ENCODE measurements at regions not wholly inside any gene's neighbourhood (a gene's known extent, or its start where the extent isn't known, plus 50 kb on each side); places are given as distances from the start of the nearest gene placed in this dataset.
"Not testable (repeated sequence)": the region's sequence is repeated elsewhere in the genome, so short reads cannot be mapped to it uniquely, and the experiment has no call there.

DNA sequence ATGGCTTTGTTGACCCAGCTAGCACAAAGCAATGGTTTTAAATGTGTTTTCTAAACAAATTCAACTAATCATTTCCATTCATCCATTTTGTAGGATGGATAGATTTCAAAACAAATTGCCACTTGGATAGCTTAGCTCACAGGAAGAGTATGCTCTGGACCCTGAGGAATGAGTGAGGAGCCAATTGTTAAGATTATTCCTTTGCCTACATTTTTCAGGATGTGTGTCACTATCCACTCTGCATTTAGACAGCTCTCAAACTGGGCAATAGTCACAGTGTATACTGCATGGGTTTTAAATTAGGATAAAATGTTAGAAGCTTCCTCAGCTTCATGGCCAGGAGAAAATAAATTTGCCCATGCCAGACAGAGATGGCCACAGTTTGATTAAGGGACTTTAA, 605.6 kb upstream of the TEX47 start:
- no peak for DNase-seq

DNA sequence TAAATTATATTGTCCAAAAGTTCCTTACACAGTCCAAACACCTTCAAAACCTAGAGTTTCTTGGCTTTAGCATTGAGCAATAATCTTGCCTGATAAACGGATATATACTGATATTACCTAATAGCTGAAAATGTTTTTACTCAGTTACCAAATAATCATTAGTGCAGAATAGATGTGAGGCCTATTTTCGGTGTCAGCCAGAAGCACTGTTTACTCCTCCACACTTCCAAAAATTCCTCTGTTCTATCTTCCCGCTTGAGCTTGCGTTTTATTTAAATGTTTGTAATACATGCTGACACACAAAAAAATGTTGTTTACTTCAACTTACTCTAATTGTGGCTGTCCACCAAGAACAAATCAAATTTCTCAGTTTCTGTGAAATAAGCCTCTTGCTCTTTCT, 606.2 kb upstream of the TEX47 start:
- DNase-seq, result no peak

DNA sequence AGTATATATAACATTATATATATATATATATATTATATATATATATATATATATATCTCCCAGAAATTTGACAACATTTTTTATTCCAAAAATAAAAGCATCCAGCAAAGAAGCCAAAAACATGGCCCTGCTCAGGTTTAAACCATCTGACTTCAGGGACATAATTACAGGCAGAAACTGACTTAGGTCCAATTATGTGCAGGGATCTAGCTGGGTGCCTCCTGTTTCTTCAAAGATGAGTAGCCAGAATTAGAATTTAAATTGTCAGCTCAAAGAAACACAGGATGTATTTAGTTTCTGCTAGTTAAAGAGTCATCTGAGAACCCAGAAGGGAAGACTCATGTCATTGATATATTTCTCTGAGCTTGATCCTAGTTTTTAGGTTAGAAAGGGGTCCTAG, 656.4 kb upstream of the TEX47 start:
- DNase-seq, result no peak

DNA sequence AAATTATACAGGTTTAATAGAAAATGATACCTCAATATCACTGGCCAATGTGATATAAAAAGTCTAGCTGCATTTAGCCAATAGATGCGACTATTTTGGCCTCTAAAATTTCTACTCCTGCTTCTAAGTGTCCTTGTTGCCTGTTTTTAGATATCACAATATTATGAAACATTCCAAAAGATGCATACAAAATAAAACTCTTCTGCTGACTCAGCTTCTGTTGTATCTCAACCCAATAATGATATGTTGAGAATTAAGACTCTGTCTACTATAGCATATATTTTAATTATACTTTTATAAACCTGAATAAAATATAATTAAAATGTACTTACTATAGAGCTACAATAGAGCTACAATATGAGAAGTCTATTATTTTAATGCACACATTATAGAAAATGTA, 661.0 kb upstream of the TEX47 start:
- no peak for DNase-seq

DNA sequence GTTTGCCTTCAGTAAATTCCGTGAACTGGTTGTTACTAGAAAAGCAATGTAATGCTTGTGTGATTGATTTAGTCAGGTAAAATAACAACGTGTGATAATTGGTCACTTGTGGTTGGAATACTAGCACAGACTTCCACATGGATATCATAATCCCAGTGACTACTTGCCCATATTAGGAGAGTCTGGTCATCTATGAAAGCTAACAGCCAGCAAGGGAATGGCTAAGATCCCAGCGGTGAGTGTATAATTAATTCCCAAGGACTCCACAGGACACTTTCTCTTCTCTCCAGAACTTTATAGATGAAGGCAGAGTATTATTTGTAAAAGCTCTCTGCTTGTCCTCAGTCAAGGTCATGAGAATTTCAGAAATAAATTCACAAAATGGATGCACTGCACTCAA, 662.6 kb upstream of the TEX47 start:
- no peak for DNase-seq

DNA sequence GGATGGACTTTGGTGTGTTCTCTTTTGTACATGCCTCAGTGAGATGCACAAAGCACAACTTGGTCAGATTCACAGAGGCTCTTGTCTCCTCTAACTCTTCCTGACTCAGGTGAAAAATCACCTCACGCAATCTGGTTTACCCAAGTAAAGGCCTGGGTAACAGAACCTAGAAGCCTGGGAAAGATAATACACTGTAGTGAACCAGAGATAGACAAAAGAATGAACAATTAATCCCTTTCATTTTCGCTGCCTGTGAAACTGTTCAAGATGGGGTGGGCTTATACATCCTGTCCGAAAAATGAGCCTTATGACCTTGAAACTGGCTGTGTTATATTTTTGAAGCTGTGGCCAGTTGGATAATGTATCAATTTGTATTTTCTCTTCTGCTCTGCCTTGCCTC, 678.9 kb upstream of the TEX47 start:
- no peak for DNase-seq

DNA sequence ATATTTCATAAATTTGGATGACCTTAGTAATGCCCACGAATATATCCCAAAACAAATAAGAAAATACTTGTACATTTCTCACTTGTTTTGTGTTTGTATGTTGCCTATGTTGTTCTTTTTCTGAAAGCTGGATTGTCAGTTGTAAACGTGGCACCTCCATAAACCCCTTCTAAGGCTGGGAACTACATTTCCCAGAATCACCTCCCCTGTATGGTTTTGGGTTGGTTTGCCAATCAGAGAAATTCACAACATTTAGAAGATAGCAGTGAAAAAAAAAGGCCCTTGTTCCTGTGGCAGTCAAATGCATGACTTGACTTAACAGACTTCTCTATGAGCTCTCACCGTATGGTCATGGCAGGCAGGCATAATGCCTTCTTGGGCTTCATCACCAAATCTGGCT, 676.3 kb upstream of the STEAP1 start:
- DNase-seq, result no peak

DNA sequence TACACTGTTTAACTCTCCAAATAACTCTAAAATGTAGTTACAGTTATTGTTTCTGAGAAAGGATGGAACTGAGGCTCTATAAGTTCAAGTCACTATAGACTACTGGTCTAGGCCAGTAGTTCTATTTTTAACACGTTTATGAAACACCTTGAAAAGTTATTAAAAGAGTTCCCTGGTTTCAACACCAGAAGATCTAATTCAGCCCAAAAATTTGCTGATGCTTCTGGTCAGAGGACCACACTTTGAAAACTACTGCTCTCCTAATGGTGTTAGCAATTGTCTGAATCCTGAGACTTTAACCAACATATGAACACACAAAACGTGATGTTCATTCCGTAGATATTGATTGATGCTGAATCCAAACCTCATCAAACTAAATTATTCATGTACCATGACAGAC, 658.6 kb upstream of the STEAP1 start:
- no peak for DNase-seq

DNA sequence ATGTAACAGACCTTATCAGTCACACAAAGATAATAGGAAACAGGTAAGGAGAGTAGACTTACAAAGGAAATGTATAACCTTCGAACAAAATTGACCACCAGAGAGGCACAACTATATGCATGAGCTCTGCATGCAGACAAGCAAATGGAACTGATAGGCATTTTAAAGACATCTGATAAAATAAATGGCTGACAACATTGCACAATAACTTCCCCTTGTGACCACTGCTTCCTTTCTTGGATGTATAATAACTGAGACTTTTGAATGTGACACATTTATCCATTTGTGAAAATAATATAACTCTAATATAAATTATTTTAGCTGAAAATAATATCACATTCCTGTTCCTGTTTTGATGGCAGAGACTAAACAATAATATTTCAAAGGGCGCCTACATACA, 654.2 kb upstream of the STEAP1 start:
- no peak for DNase-seq

DNA sequence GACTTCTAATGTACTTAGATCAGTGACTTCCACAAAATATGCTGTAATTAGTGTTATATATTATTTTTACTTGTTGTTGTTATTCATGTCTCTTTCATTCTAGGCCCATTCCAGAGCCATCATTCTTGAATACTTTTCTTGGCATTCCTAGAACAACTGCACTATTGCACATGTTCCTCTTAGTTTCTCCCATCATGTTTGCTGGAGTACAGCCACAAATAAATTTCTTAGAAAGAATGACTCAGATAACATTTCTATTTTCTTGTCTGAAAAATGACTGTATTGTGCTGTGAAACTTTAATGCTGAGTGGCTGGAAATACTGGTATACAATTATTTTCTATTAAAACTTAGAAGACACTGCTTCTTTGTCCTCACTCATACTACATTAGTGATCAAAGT, 651.0 kb upstream of the STEAP1 start:
- DNase-seq, result no peak

DNA sequence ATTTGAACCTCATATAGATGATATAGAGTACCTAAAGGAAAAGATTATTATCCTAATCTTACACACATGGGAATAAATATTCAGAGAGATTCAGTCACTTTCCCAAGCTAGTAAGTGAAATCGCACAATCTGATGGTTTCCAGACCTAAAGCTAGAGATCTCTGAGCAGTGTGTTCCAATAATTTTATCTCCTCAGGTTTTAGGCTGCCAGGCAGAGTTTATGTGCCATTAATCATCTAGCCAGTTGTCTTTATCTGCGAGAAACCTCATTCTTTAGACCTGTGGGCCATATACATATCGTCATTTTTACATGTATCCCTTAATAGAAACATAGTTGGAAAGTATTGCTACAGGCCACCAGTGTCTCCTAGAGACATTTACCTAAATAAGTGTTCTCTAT, 647.2 kb upstream of the STEAP1 start:
- DNase-seq, result no peak

DNA sequence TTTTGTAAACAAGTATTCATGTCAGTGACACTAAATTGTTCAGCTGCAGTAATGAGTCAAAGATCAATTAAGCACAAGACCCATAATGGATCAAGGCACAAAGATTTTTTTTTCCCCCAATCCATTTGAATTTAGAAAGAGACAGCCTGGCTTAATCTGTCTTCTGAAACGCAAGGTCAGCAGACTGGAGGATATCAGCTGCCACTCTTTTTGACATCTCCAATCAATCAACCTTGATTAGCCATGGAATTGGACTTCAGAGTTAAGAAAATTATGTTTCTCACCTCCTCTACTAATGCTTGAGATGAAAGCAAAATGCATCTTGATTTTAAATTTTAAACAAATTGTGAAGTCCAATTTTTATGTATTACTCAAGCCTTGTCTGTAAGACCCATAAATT, 642.4 kb upstream of the STEAP1 start:
- no peak for DNase-seq

DNA sequence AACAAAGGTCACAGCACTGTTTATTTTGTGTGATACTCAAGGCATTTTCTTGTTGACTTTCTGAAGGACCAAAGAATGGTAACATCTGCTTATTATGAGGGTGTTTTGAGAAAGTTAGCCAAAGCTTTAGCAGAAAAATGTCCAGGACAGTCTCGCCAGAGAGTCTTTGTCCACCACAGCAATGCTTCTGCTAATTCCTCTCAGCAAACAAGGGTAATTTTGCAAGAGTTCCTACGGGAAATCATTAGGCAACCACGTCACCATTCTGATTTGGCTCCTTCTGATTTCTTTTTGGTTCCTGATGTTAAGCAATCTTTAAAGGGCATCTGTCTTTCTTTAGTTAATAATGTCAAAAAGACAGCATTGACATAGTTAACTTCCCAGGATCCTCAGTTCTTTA, 639.3 kb upstream of the STEAP1 start:
- DNase-seq, result no peak

DNA sequence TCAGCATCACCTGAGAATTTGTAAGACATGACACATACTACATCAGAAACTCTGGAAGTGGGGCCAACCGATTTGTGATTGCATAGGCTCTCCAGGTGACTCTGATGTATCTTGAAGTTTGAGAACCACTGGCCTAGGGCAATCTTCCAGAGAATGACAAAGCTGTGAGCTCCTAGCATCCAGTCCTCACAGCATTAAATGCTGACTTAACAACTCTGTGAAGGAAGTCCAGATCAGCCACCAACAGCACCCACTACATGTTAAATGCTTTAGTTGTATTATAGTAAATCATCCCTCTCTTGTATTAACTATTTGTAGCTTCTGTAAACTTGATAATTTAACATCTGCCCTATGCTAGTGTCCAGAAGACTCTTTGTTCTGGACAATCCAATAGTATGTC, 636.5 kb upstream of the STEAP1 start:
- DNase-seq, result no peak

DNA sequence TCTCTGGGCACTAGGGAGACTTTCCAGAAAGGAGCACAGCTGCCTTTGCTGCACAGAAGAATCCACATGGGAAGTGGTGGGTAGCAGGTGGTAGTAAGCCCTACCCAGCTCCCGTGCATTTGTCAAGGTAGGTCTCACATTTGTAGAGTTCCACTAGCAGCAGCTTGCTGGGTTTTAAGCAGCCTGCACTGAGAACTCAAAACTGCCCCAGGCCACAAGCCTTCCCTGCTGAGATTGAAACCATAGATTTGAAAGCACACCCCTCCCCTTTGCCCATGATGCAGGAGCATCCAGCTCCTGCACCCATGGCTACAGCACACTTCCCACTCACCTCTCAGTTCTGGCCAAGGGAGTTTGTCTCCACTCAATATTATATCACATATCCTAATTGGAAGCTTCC, 604.5 kb upstream of the STEAP1 start:
- DNase-seq, result no peak

DNA sequence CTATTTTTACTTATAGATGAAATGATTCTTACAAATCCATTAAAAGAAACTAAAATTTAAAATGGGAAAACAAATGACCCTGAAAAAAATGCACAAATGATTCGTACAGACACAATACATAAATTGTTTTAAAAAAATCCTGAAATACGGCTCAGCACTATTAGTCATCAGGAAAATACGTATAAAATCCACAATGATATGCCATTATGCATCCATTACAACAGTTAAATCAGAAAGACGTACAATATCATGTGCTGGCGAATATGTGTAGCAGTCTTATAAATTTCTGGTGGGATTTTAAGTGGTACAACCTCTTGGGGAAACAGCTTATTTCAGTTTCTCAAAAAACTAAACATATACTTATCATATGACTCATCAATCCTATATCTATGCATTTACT, 600.1 kb upstream of the STEAP1 start:
- no peak for DNase-seq

DNA sequence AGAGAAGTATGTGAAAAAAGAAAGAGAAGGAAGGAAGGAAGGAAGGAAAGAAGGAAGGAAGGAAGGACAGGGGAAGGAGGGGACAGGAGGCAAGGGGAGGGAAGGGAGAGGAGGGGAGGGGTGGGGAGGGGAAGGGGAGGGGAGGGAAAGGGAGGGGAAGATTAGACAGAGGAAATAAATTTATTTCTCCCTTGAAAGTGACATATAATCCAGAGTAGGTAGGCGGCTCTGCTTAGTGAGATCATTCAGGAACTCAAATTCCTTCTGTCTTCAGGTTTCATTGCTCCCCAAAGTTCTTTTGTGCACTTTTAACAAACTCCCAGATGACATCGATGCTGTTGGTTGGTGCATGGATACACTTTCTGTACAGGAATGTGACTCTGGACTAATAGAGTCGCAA, 594.7 kb upstream of the STEAP1 start:
- no peak for DNase-seq

DNA sequence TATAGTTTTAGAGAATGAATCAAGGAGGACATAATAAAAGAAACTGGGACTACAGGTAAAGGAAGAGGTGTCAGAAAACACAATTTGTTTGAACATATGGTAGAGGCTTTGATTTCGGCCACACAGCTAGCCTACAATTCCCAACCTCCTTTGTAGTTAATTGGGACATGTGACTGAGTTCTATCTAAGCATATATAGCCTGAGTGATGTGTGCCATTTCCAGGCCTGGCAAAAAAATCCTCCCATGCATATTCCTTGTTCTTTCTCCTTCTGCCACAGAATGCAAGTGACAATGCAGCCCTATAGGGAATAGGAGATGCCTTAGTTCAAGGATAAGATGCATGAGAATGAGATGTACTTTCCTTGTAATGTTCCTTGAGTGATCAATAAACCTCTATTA, 590.7 kb upstream of the STEAP1 start:
- no peak for DNase-seq

DNA sequence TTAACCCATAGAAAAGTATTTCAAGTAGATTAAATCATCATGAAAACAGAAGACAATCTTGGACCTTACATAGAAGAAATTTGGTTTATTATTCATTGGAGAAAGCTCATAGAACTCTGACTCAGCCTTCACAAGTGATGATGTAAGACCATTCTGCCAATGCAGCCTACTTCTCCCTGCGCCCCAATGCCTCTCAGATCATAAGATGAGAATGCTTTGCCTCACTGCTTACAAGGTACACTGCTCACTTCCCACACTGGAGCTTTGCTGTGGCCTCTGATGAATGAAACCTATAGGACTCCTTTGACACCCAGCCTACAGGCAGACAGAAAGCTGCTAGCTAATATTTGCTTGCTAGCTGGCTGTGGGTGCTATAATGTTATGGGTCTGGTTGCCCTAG, 569.4 kb upstream of the STEAP1 start:
- DNase-seq, result no peak

DNA sequence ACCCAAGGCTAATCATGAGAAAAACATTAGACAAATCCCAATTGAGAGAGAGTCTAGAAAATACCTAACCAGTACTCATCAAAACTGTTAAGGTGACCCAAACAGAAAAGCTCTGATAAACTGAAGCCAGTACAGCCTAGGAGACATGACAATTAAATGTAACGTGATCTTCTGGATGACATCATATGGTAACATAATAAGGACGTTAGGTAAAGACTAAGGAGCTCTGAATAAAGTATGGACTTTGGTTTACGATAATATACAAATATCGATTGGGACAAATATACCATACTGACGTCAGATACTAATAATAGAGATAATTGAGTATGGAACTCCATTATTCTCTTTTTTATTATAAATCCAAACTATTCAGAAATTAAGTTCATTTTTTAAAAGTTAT, 561.1 kb upstream of the STEAP1 start:
- DNase-seq, result no peak

DNA sequence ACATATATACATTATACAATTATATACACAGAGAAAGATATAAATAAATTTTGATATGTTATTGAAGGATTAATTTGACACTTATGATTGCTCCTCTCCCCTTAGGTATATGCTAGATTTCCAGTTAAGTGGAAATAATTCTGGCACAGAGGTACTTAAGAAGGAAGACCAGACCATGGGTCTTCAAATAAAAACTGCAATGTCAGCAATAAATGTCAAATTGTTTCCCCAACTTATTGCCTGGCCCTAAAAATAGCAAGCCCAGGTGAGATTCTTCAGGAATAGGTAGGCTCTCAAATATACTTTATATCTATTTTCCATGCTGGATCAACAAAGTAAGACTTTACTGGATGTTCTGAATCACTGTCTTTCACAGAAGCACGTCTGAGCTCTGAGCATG, 551.3 kb upstream of the STEAP1 start:
- DNase-seq, result no peak

DNA sequence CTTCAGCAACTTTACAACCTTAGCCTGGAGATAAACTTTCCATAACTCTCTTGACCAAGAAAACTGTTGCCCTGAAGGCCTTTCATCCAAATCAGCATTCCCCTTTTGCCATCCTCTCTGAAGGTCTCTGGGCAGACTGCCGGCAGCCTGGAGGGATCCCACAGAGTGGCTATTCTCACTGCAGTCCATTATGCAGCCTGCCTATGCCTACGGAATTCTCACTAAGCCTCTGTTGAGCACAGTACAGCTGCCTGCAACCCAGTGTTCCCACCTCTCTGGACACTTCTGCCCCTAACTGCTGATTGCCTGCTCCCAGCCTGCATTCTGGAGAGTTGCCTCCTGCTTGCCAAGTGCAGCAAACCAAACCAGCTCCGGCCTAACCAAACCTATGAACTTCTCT, 548.9 kb upstream of the STEAP1 start:
- no peak for DNase-seq

DNA sequence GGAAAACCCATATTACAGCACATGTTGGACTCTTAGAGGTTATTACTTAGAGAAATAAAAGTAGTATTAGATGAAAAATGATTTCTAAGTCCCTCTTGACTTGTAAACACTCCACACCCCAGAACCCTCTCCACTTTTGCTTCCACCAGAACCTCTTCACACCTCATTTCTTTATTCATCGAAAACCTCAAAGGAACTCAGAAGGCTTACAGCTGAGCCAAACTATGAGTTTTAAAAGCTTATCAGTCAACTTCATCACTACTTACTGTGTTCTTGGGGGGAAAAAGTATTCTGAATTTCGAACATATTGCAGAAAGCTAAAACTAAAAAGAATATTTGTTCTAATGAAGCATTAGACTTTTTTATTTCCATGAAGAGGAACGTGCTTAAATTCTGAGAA, 547.8 kb upstream of the STEAP1 start:
- no peak for DNase-seq

DNA sequence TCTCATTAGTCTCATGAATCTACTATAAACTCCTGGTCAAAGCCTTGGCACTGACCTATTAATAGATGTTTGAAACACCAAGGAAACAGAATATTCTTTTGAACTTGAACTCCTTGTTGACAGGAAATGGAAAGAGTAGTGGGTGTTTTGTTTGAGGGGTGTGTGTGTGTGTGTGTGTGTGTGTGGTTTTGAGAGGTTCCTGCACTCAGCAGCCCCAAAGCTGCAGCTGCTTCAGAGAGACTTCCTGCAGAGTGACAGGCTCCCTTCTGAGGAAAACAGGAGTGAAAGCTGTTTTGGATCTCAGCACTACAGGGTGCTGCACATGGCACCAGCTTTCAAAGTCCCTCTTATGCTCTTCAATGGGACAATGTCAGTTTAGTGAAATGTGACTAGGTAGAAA, 546.5 kb upstream of the STEAP1 start:
- peak; percentile 44 for DNase-seq

DNA sequence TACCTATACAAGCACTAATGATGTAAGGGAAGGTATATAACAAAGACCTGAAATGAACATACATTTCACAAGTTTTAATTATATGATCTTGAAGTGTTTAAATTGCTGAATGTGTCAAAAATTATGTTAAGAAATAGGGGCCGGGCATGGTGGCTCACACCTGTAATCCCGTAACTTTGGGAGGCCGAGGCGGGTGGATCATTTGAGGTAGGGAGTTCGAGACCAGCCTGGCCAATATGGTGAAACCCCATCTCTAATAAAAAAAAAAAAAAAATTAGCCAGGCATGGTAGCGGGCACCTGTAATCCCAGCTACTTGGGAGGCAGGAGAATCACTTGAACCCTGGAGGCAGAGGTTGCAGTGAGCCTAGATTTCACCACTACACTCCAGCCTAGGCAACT, 537.4 kb upstream of the STEAP1 start:
- DNase-seq, result not testable (repeated sequence)

DNA sequence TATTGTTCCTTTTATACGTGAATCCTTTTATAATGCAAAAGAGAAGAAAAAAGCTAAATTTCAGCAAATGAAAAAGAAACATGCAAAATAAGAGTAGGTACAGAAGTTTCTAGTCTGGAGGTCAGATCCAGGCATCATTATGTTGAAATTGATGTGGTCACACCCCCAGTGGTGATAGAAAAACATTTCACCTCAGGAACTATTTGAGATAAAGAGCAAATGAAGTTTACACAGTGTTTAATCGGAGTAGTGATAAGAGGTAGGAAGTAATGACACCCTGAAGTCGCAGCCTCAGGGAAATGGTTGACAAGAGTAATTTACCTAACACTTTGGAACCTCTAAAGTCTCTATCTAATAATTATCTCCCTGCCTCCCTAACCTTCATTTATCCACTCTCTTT, 536.0 kb upstream of the STEAP1 start:
- no peak for DNase-seq

Data from activated CD4-positive, alpha-beta T cell treated with anti-CD3 and anti-CD28 coated beads for 48 hours (primary cell).